ENCODE measurements at regions not wholly inside any gene's neighbourhood (a gene's known extent, or its start where the extent isn't known, plus 50 kb on each side); places are given as distances from the start of the nearest gene placed in this dataset.

GRCh38 chr1:90412563-90412962 is 304.5 kb downstream of the BARHL2 start:
- ATAC-seq: no peak
- DNase-seq (ENCODE audit: low spot score): no peak

- ATAC-seq: no peak
- no peak for DNase-seq (ENCODE audit: low spot score)
These were observed 305.9 kb downstream of the BARHL2 start for GRCh38 chr1:90411185-90411584.

GRCh38 chr1:90407737-90408136 is 309.4 kb downstream of the BARHL2 start:
- DNase-seq (ENCODE audit: low spot score) (no peak), ATAC-seq (no peak)

- DNase-seq (ENCODE audit: low spot score): no peak
- ATAC-seq: no peak
These were observed 311.4 kb downstream of the BARHL2 start for GRCh38 chr1:90405726-90406125.

GRCh38 chr1:90402893-90403849 is 313.9 kb downstream of the BARHL2 start:
- ATAC-seq: no peak
- DNase-seq (ENCODE audit: low spot score): no peak

GRCh38 chr1:90400131-90400530 is 317.0 kb downstream of the BARHL2 start:
- no peak for ATAC-seq
- no peak for DNase-seq (ENCODE audit: low spot score)

- DNase-seq (ENCODE audit: low spot score) (no peak), ATAC-seq (no peak)
These were observed 320.2 kb downstream of the BARHL2 start for GRCh38 chr1:90396917-90397316.

GRCh38 chr1:90394247-90394646 is 322.9 kb downstream of the BARHL2 start:
- no peak for DNase-seq (ENCODE audit: low spot score)
- ATAC-seq: no peak

- ATAC-seq: no peak
These were observed 324.1 kb downstream of the BARHL2 start for GRCh38 chr1:90393025-90393424.

GRCh38 chr1:90391126-90391525 is 326.0 kb downstream of the BARHL2 start:
- DNase-seq (ENCODE audit: low spot score): no peak
- ATAC-seq: no peak

More at GRCh38 chr1:90393025-90393424, 324.1 kb downstream of the BARHL2 start:
- no peak for DNase-seq (ENCODE audit: low spot score)

- DNase-seq (ENCODE audit: low spot score) (no peak), ATAC-seq (no peak)
These were observed 329.3 kb downstream of the BARHL2 start for GRCh38 chr1:90387805-90388204.

GRCh38 chr1:90386899-90387720 is 330.0 kb downstream of the BARHL2 start:
- DNase-seq (ENCODE audit: low spot score): no peak
- ATAC-seq: no peak

- no peak for ATAC-seq
- no peak for DNase-seq (ENCODE audit: low spot score)
These were observed 332.9 kb downstream of the BARHL2 start for GRCh38 chr1:90384193-90384592.

GRCh38 chr1:90382161-90382560 is 334.9 kb downstream of the BARHL2 start:
- no peak for ATAC-seq
- no peak for DNase-seq (ENCODE audit: low spot score)

GRCh38 chr1:90381598-90381997 is 335.5 kb downstream of the BARHL2 start:
- no peak for ATAC-seq
- DNase-seq (ENCODE audit: low spot score): no peak

- DNase-seq (ENCODE audit: low spot score) (no peak), ATAC-seq (no peak)
These were observed 345.7 kb downstream of the BARHL2 start for GRCh38 chr1:90371448-90371813.

- ATAC-seq (no peak), DNase-seq (ENCODE audit: low spot score) (no peak)
These were observed 346.2 kb downstream of the BARHL2 start for GRCh38 chr1:90370686-90371447.

GRCh38 chr1:90362163-90362562 is 354.9 kb downstream of the BARHL2 start:
- DNase-seq (ENCODE audit: low spot score) (no peak), ATAC-seq (no peak)

GRCh38 chr1:90361026-90361425 is 356.1 kb downstream of the BARHL2 start:
- ATAC-seq: no peak
- DNase-seq (ENCODE audit: low spot score): no peak

- no peak for ATAC-seq
- DNase-seq (ENCODE audit: low spot score): no peak
These were observed 357.1 kb downstream of the BARHL2 start for GRCh38 chr1:90359994-90360393.

GRCh38 chr1:90358448-90358847 is 358.7 kb downstream of the BARHL2 start:
- DNase-seq (ENCODE audit: low spot score): no peak
- ATAC-seq: no peak
